GM21619 (cell line): ENCODE measurements at regions not wholly inside any gene's neighbourhood (a gene's known extent, or its start where the extent isn't known, plus 50 kb on each side); places are given as distances from the start of the nearest gene placed in this dataset.

Experiments used
- ATAC-seq: cut with Tn5 transposase; IDR thresholded peaks from one replicate; pipeline ENCODE4 v1.9.1; 2021; ENCODE audit not compliant: unreplicated experiment

- peak; percentile 82 for ATAC-seq
These were observed 1028.7 kb downstream of the XPNPEP1 start for GRCh38 chr10:108894402-108895301.

- ATAC-seq, result no peak
These were observed 1046.2 kb downstream of the XPNPEP1 start for GRCh38 chr10:108877095-108877561.

GRCh38 chr10:108872854-108873253 lies 1050.5 kb downstream of the XPNPEP1 start:
- ATAC-seq, result no peak

- no peak for ATAC-seq
These were observed 1054.4 kb downstream of the XPNPEP1 start for GRCh38 chr10:108868881-108869280.

- no peak for ATAC-seq
These were observed 1060.5 kb downstream of the XPNPEP1 start for GRCh38 chr10:108862676-108863350.

GRCh38 chr10:108861181-108861754 lies 1062.0 kb downstream of the XPNPEP1 start:
- ATAC-seq, result no peak

GRCh38 chr10:108852211-108852610 lies 1071.1 kb downstream of the XPNPEP1 start:
- ATAC-seq, result peak; percentile 73

GRCh38 chr10:108850138-108850854 lies 1073.0 kb downstream of the XPNPEP1 start:
- peak; percentile 87 for ATAC-seq

- ATAC-seq, result peak; percentile 16
These were observed 1073.6 kb downstream of the XPNPEP1 start for GRCh38 chr10:108849688-108850087.

- no peak for ATAC-seq
These were observed 1074.1 kb downstream of the XPNPEP1 start for GRCh38 chr10:108849186-108849585.

GRCh38 chr10:108848046-108848445 lies 1075.3 kb downstream of the XPNPEP1 start:
- no peak for ATAC-seq

- no peak for ATAC-seq
These were observed 1082.4 kb downstream of the XPNPEP1 start for GRCh38 chr10:108840944-108841343.

GRCh38 chr10:108836362-108836761 lies 1086.9 kb downstream of the XPNPEP1 start:
- ATAC-seq, result no peak

- no peak for ATAC-seq
These were observed 1101.3 kb downstream of the XPNPEP1 start for GRCh38 chr10:108822026-108822425.

- ATAC-seq, result no peak
These were observed 1104.0 kb downstream of the XPNPEP1 start for GRCh38 chr10:108819302-108819701.

- no peak for ATAC-seq
These were observed 1105.7 kb downstream of the XPNPEP1 start for GRCh38 chr10:108817584-108817983.

- ATAC-seq, result no peak
These were observed 1106.2 kb downstream of the XPNPEP1 start for GRCh38 chr10:108817135-108817534.

- ATAC-seq, result no peak
These were observed 1110.4 kb downstream of the XPNPEP1 start for GRCh38 chr10:108812906-108813305.

GRCh38 chr10:108812296-108812695 lies 1111.0 kb downstream of the XPNPEP1 start:
- no peak for ATAC-seq

GRCh38 chr10:108808228-108808627 lies 1115.1 kb downstream of the XPNPEP1 start:
- no peak for ATAC-seq
